HL-60 (cell line): ENCODE measurements at regions not wholly inside any gene's neighbourhood (a gene's known extent, or its start where the extent isn't known, plus 50 kb on each side); places are given as distances from the start of the nearest gene placed in this dataset.
"Not testable (repeated sequence)": the region's sequence is repeated elsewhere in the genome, so short reads cannot be mapped to it uniquely, and the experiment has no call there.

ENCODE experiments used
- DNase-seq, 2 experiments: peaks; one replicate each; pipeline ENCODE4 v3.0.0-alpha.2; 2010 to 2020; ENCODE audit warnings: low read depth in 1 of 2, low spot score in 1 of 2
- H3K27ac ChIP-seq: fragments of 250-450 bp; sonication (Bioruptor Pico); replicated peaks from 2 replicates; pipeline ENCODE4 v1.5.1; 2020; ENCODE audit warnings: mild to moderate bottlenecking, moderate library complexity
- H3K27me3 ChIP-seq: fragments of 250-450 bp; sonication (Bioruptor Pico); 2 replicates; pipeline ENCODE4 v1.5.1; 2021; ENCODE audit warnings: mild to moderate bottlenecking, moderate library complexity; ENCODE audit not compliant: insufficient read depth, poor library complexity, severe bottlenecking
- H3K4me3 ChIP-seq: replicated peaks from 2 replicates; pipeline ENCODE4 v1.5.1; 2011; ENCODE audit warnings: mild to moderate bottlenecking, control low read depth, low read length; ENCODE audit not compliant: insufficient read depth
- CTCF ChIP-seq: IDR thresholded peaks from one replicate; pipeline ENCODE4 v1.5.1; 2011; ENCODE audit warnings: low read length, control low read depth, inconsistent platforms; ENCODE audit not compliant: insufficient read depth
- GABPA ChIP-seq: IDR thresholded peaks from 2 replicates; pipeline ENCODE4 v1.6.1; 2012; ENCODE audit warnings: low read depth
- POLR2AphosphoS5 ChIP-seq: IDR thresholded peaks from 2 replicates; pipeline ENCODE4 v1.6.1; 2012; ENCODE audit warnings: low read depth
- REST ChIP-seq: IDR thresholded peaks from 2 replicates; pipeline ENCODE4 v1.6.1; 2012; ENCODE audit warnings: low read depth; ENCODE audit not compliant: insufficient replicate concordance
- SPI1 ChIP-seq: IDR thresholded peaks from 2 replicates; pipeline ENCODE4 v1.6.1; 2012; ENCODE audit warnings: low read depth, mild to moderate bottlenecking, borderline replicate concordance

- no peak for TF ChIP-seq GABPA
- TF ChIP-seq SPI1 = no peak
- TF ChIP-seq REST = no peak
- TF ChIP-seq CTCF = no peak
- TF ChIP-seq POLR2AphosphoS5 = no peak
- no peak for DNase-seq
- Histone ChIP-seq H3K27ac (no peak overlapping the region), H3K27me3 (no peaks in the 10 kb centered on the region), H3K4me3 (no peak overlapping the region)
These were observed 265.5 kb downstream of the PTH2R start for GRCh38 chr2:208671886-208672680.

GRCh38 chr2:208673631-208674030, 267.0 kb downstream of the PTH2R start:
- TF ChIP-seq SPI1 (no peak), CTCF (no peak), REST (no peak), POLR2AphosphoS5 (no peak)
- no peak for DNase-seq
- H3K27me3 ChIP-seq = no peaks in the 10 kb centered on the region
- no peak overlapping the region for H3K27ac ChIP-seq
- H3K4me3 ChIP-seq = no peak overlapping the region

GRCh38 chr2:208674919-208675318, 268.3 kb downstream of the PTH2R start:
- Histone ChIP-seq H3K27ac (no peak overlapping the region), H3K27me3 (no peaks in the 10 kb centered on the region), H3K4me3 (no peak overlapping the region)
- no peak for DNase-seq
- TF ChIP-seq GABPA = no peak
- TF ChIP-seq REST = no peak
- TF ChIP-seq CTCF = no peak
- TF ChIP-seq SPI1 = no peak
- no peak for TF ChIP-seq POLR2AphosphoS5

GRCh38 chr2:208685929-208686328, 279.3 kb downstream of the PTH2R start:
- H3K27ac ChIP-seq, H3K4me3 ChIP-seq, H3K27me3 ChIP-seq, DNase-seq: not testable (repeated sequence)
